ENCODE measurements at regions not wholly inside any gene's neighbourhood (a gene's known extent, or its start where the extent isn't known, plus 50 kb on each side); places are given as distances from the start of the nearest gene placed in this dataset.
A peak's percentile ranks its signal among the peaks of the same experiment; 100 is the strongest.

GRCh38 chr4:29948451-29948850 is 771.7 kb upstream of the PCDH7 start:
- no peak for DNase-seq (ENCODE audit: low read depth)
- in situ Hi-C loops (cut with HindIII; ENCODE audit: low sequenced_read_pairs) = no loop called here
- no peak overlapping the region for H3K4me3 ChIP-seq (ENCODE audit: low read depth, low read length)
- TF ChIP-seq, protein P1, sequence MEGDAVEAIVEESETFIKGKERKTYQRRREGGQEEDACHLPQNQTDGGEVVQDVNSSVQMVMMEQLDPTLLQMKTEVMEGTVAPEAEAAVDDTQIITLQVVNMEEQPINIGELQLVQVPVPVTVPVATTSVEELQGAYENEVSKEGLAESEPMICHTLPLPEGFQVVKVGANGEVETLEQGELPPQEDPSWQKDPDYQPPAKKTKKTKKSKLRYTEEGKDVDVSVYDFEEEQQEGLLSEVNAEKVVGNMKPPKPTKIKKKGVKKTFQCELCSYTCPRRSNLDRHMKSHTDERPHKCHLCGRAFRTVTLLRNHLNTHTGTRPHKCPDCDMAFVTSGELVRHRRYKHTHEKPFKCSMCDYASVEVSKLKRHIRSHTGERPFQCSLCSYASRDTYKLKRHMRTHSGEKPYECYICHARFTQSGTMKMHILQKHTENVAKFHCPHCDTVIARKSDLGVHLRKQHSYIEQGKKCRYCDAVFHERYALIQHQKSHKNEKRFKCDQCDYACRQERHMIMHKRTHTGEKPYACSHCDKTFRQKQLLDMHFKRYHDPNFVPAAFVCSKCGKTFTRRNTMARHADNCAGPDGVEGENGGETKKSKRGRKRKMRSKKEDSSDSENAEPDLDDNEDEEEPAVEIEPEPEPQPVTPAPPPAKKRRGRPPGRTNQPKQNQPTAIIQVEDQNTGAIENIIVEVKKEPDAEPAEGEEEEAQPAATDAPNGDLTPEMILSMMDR (IDR thresholded peaks at IDR 0.05; ENCODE audit: low read depth, low read length, missing control alignments) = no peak

DNA sequence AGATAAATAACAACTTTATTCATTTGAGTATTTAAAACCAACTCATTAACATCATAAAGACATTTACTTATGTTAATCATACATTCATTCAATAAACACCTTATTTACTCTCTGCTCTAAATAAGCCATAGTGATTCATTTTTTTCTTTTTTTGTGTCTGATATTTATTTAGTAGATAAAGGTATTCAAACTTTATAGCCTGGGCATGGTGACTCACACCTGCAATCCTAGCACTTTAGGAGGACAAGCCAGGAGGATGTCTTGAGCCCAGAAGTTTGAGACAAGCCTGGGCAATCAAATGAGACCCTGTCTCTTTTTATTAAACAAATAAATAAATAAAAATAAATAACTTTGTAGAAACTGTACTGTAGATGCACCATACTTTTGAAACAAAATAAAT is 771.3 kb upstream of the PCDH7 start:
- TF ChIP-seq, protein P1 (IDR thresholded peaks at IDR 0.05; ENCODE audit: low read depth, low read length, missing control alignments) = no peak
- H3K4me3 ChIP-seq (ENCODE audit: low read depth, low read length) = no peak overlapping the region
- DNase-seq (ENCODE audit: low read depth) = no peak
- in situ Hi-C loops (cut with HindIII; ENCODE audit: low sequenced_read_pairs) = no loop called here

GRCh38 chr4:29966386-29966785 is 753.8 kb upstream of the PCDH7 start:
- TF ChIP-seq, protein P1 (IDR thresholded peaks at IDR 0.05; ENCODE audit: low read depth, low read length, missing control alignments) = no peak
- in situ Hi-C loops (cut with HindIII; ENCODE audit: low sequenced_read_pairs) = no loop called here
- no peak for DNase-seq (ENCODE audit: low read depth)
- H3K4me3 ChIP-seq (ENCODE audit: low read depth, low read length) = no peak overlapping the region

GRCh38 chr4:29970626-29971025 is 749.5 kb upstream of the PCDH7 start:
- no peak overlapping the region for H3K4me3 ChIP-seq (ENCODE audit: low read depth, low read length)
- DNase-seq (ENCODE audit: low read depth) = no peak
- TF ChIP-seq, protein P1 (IDR thresholded peaks at IDR 0.05; ENCODE audit: low read depth, low read length, missing control alignments) = peak; percentile 20
- in situ Hi-C loops (cut with HindIII; ENCODE audit: low sequenced_read_pairs) = no loop called here

GRCh38 chr4:29972121-29972520 is 748.0 kb upstream of the PCDH7 start:
- TF ChIP-seq, protein P1 (IDR thresholded peaks at IDR 0.05; ENCODE audit: low read depth, low read length, missing control alignments) = no peak
- H3K4me3 ChIP-seq (ENCODE audit: low read depth, low read length) = no peak overlapping the region
- DNase-seq (ENCODE audit: low read depth) = no peak
- in situ Hi-C loops (cut with HindIII; ENCODE audit: low sequenced_read_pairs) = no loop called here

- H3K4me3 ChIP-seq (ENCODE audit: low read depth, low read length) = no peak overlapping the region
- TF ChIP-seq, protein P1 (IDR thresholded peaks at IDR 0.05; ENCODE audit: low read depth, low read length, missing control alignments) = no peak
- in situ Hi-C loops (cut with HindIII; ENCODE audit: low sequenced_read_pairs) = no loop called here
- DNase-seq (ENCODE audit: low read depth) = no peak
Observed at GRCh38 chr4:29983890-29984289, 736.3 kb upstream of the PCDH7 start.

DNA sequence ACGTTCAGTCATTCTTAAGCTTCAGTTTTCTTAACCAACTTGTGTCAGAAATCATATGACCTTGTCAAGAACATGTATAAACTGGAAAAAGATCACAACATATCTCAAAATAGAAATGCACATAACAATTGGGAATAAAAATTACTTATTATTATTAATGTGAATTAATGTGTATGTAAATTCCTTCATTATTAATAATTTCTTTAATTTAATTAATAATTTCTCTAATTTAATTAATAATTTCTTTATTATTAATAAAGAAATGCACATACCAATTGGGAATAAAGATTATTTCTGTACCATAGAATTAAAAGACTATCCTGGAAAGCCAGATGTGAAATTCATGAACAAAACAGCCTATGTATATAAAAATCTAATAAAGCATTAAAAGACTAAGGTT is 718.5 kb upstream of the PCDH7 start:
- no peak overlapping the region for H3K4me3 ChIP-seq (ENCODE audit: low read depth, low read length)
- in situ Hi-C loops (cut with HindIII; ENCODE audit: low sequenced_read_pairs) = no loop called here
- no peak for DNase-seq (ENCODE audit: low read depth)
- TF ChIP-seq, protein P1 (IDR thresholded peaks at IDR 0.05; ENCODE audit: low read depth, low read length, missing control alignments) = no peak

Data from astrocyte of the cerebellum (primary cell).